ENCODE measurements at regions not wholly inside any gene's neighbourhood (a gene's known extent, or its start where the extent isn't known, plus 50 kb on each side); places are given as distances from the start of the nearest gene placed in this dataset.

DNA sequence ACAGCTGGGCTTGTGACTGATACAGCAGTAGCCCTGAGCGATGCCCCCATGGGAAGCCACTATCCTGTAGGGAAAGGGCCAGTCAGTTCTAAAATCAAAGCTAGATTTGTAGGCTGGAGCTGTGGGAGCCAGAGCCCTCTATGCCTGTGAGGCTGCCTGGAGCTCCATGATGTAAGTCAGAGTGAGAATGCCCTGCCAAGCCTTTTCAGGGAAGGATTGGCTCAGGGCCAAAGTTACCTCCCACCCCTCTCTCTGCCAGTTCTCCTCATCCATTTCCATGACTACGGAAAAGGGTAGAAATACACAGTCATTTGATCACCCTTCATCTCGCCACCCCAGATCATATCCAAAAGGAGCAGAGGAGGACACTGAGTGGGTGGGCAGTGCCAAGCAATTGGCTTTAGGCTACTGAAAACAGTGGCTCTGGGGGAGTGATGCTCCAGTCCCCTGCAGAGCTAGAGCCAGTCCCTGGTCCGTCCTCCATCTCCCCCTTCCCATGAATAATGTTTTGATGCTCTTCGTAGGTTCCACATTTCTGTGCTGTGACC lies 59.5 kb upstream of the KCNA3 start:
- Histone ChIP-seq H3K9ac (ENCODE audit: extremely low read depth, insufficient read length, low read length) (no peak overlapping the region), H3K18ac (ENCODE audit: insufficient read length, low read depth, low read length) (no peak overlapping the region), H3K23me2 (ENCODE audit: insufficient read length, low read depth, low read length, poor library complexity, severe bottlenecking) (no peaks in the 10 kb centered on the region), H3K23ac (ENCODE audit: insufficient read length, low read depth, low read length) (no peak overlapping the region), H3T11ph (ENCODE audit: low read length) (no peak overlapping the region), H3K4me2 (ENCODE audit: insufficient read depth, insufficient read length, low read length) (no peak overlapping the region), H4K91ac (ENCODE audit: insufficient read length, low read depth, low read length) (no peak overlapping the region), H3K4ac (ENCODE audit: low read depth, low read length) (no peak overlapping the region), H2AK5ac (ENCODE audit: insufficient read length, low read length) (no peak overlapping the region), H4K20me1 (ENCODE audit: control insufficient read depth, insufficient read depth, insufficient read length) (no peaks in the 10 kb centered on the region), H4K8ac (replicated peaks; ENCODE audit: insufficient read length, low read depth, low read length) (no peak overlapping the region), H3K79me2 (ENCODE audit: insufficient read depth, low read length) (no peaks in the 10 kb centered on the region), H2BK15ac (ENCODE audit: low read depth, low read length) (no peak overlapping the region), H3K9me3 (ENCODE audit: control insufficient read depth, low read depth, low read length) (no peaks in the 10 kb centered on the region), H3K14ac (ENCODE audit: insufficient read depth, low read length) (no peak overlapping the region), H2BK5ac (ENCODE audit: insufficient read length, low read length) (no peak overlapping the region), H3K27me3 (ENCODE audit: insufficient read depth, low read length) (no peaks in the 10 kb centered on the region), H3K79me1 (ENCODE audit: insufficient read depth, low read depth, low read length, poor library complexity, severe bottlenecking) (no peaks in the 10 kb centered on the region), H3K27ac (ENCODE audit: insufficient read length, low read depth, low read length) (no peak overlapping the region), H4K5ac (ENCODE audit: insufficient read length, low read depth, low read length) (no peak overlapping the region), H2BK120ac (ENCODE audit: low read depth, low read length, poor library complexity, severe bottlenecking) (no peak overlapping the region), H3K56ac (ENCODE audit: insufficient read length, low read depth, low read length) (no peak overlapping the region), H2AFZ (ENCODE audit: low read length) (no peak overlapping the region), H2BK20ac (ENCODE audit: low read depth, low read length, poor library complexity, severe bottlenecking) (no peak overlapping the region), H3K4me1 (ENCODE audit: insufficient read depth, low read length) (no peaks in the 10 kb centered on the region; the same call in 1 of the 2 replicates), H2BK12ac (ENCODE audit: insufficient read length, low read depth, low read length) (no peak overlapping the region)
- H3K27me3 Mint-ChIP-seq (ENCODE audit: low read depth), result peaks cover 7% of the 10 kb centered on the region; the same call in 1 of the 2 replicates
- no peak for DNase-seq
- H3K36me3 Mint-ChIP-seq (ENCODE audit: insufficient read depth in 1 of 3, low read depth in 3 of 3), result no peaks in the 10 kb centered on the region
- peaks cover 8 to 11% of the 10 kb centered on the region in 2 experiments for H3K4me1 Mint-ChIP-seq
- no peaks in the 10 kb centered on the region for H3K9me3 Mint-ChIP-seq
- H3K4me3 Mint-ChIP-seq, result no peak overlapping the region
- no peak for TF ChIP-seq CTCF (conservative IDR thresholded peaks at IDR 0.05)
- no CpG with 5 or more reads among the region's 5 CpGs for WGBS (ENCODE audit: extremely low coverage, insufficient read length, low lambda C conversion rate)
- no peak overlapping the region for H3K27ac Mint-ChIP-seq
